Myocyte (in vitro differentiated cells): ENCODE measurements at regions not wholly inside any gene's neighbourhood (a gene's known extent, or its start where the extent isn't known, plus 50 kb on each side); places are given as distances from the start of the nearest gene placed in this dataset.
"Not testable (repeated sequence)": the region's sequence is repeated elsewhere in the genome, so short reads cannot be mapped to it uniquely, and the experiment has no call there.

Experiments used
- DNase-seq: peaks from one replicate; pipeline ENCODE4 v3.0.0-alpha.2; 2012; ENCODE audit warnings: low read depth

GRCh38 chr7:69515495-69516212 lies 82.6 kb upstream of the AUTS2 start:
- no peak for DNase-seq

GRCh38 chr7:69516238-69516820 lies 81.9 kb upstream of the AUTS2 start:
- no peak for DNase-seq

GRCh38 chr7:69517985-69518704 lies 80.1 kb upstream of the AUTS2 start:
- DNase-seq = no peak

- no peak for DNase-seq
Observed at GRCh38 chr7:69518705-69519077, 79.6 kb upstream of the AUTS2 start.

GRCh38 chr7:69526570-69526969 lies 71.7 kb upstream of the AUTS2 start:
- DNase-seq = no peak

- DNase-seq = no peak
Observed at GRCh38 chr7:69527706-69528105, 70.6 kb upstream of the AUTS2 start.

- DNase-seq = no peak
Observed at GRCh38 chr7:69531050-69531449, 67.2 kb upstream of the AUTS2 start.

GRCh38 chr7:69534461-69535041 lies 63.7 kb upstream of the AUTS2 start:
- DNase-seq = no peak

GRCh38 chr7:69537691-69538090 lies 60.6 kb upstream of the AUTS2 start:
- DNase-seq = no peak

GRCh38 chr7:69539531-69539930 lies 58.7 kb upstream of the AUTS2 start:
- DNase-seq = no peak

GRCh38 chr7:69540287-69540686 lies 58.0 kb upstream of the AUTS2 start:
- no peak for DNase-seq

GRCh38 chr7:69541779-69542432 lies 56.4 kb upstream of the AUTS2 start:
- not testable (repeated sequence) for DNase-seq

- no peak for DNase-seq
Observed at GRCh38 chr7:69545175-69545574, 53.1 kb upstream of the AUTS2 start.
